ENCODE measurements at regions not wholly inside any gene's neighbourhood (a gene's known extent, or its start where the extent isn't known, plus 50 kb on each side); places are given as distances from the start of the nearest gene placed in this dataset.

- Histone ChIP-seq H3K9me2 (no peaks in the 10 kb centered on the region), H3F3A (replicated peaks; ENCODE audit: insufficient read depth) (no peaks in the 10 kb centered on the region), H4K20me1 (ENCODE audit: insufficient read depth) (no peaks in the 10 kb centered on the region), H3K27me3 (ENCODE audit: insufficient read depth) (no peaks in the 10 kb centered on the region), H3K79me2 (ENCODE audit: insufficient read depth) (no peaks in the 10 kb centered on the region), H3K9ac (no peak overlapping the region), H3K4me3 (ENCODE audit: low read depth in 2 of 2, low read length in 1 of 2) (no peak overlapping the region), H3K4me2 (no peak overlapping the region), H2AFZ (ENCODE audit: low read depth) (no peak overlapping the region), H3K36me3 (replicated peaks in 1 of 2; ENCODE audit: control insufficient read depth in 1 of 2, insufficient read depth in 2 of 2, low read length in 1 of 2) (no peaks in the 10 kb centered on the region), H3K27ac (ENCODE audit: low read depth in 2 of 2, low read length in 1 of 2) (no peak overlapping the region), H3K4me1 (ENCODE audit: control insufficient read depth in 1 of 2, insufficient read depth in 2 of 2, low read depth in 1 of 2, low read length in 1 of 2) (peaks cover 0 to 2% of the 10 kb centered on the region in 2 experiments; a peak in 1 of 4 replicates), H3K9me3 (no peaks in the 10 kb centered on the region)
- ChIA-PET CTCF (interaction anchor here (1.1 kb wide), 1 partner anchor 8 kb away, joined by 3 read pairs; no protein-coding TSS in a partner anchor), POLR2A (interaction anchor here (0.6 kb wide), 1 partner anchor 93 kb away, joined by 4 read pairs; no protein-coding TSS in a partner anchor)
- TF ChIP-seq, protein P1, sequence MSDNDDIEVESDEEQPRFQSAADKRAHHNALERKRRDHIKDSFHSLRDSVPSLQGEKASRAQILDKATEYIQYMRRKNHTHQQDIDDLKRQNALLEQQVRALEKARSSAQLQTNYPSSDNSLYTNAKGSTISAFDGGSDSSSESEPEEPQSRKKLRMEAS (IDR thresholded peaks at IDR 0.05; ENCODE audit: low read depth) = no peak
- TF ChIP-seq SMC3 (IDR thresholded peaks at IDR 0.05; ENCODE audit: low read depth, low read length) (no peak), REST (IDR thresholded peaks at IDR 0.05; ENCODE audit: low read depth, low read length) (no peak), FOXJ3 (CRISPR knock-in tag; IDR thresholded peaks at IDR 0.05) (no peak), GATA2 (CRISPR knock-in tag; IDR thresholded peaks at IDR 0.05) (no peak)
- 40% methylated on average over 5 of the region's 5 CpGs for WGBS (ENCODE audit: low lambda C conversion rate)
- no peak for DNase-seq
Measured at GRCh38 chr2:2797797-2798196, 466.7 kb upstream of the MYT1L start.

- POLR2A ChIA-PET = no interaction called here
- peaks cover 0 to 8% of the 10 kb centered on the region in 2 experiments; a peak in 1 of 4 replicates for H3K4me1 ChIP-seq (ENCODE audit: control insufficient read depth in 1 of 2, insufficient read depth in 2 of 2, low read depth in 1 of 2, low read length in 1 of 2)
- no peaks in the 10 kb centered on the region for H3K9me3 ChIP-seq
- H3K4me3 ChIP-seq (ENCODE audit: low read depth in 2 of 2, low read length in 1 of 2) = no peak overlapping the region
- no peak overlapping the region for H2AFZ ChIP-seq (ENCODE audit: low read depth)
- no peaks in the 10 kb centered on the region for H3K79me2 ChIP-seq (ENCODE audit: insufficient read depth)
- CTCF ChIA-PET = no interaction called here
- no peaks in the 10 kb centered on the region for H3F3A ChIP-seq (replicated peaks; ENCODE audit: insufficient read depth)
- H3K27me3 ChIP-seq (ENCODE audit: insufficient read depth) = no peaks in the 10 kb centered on the region
- H3K9me2 ChIP-seq = no peaks in the 10 kb centered on the region
- 57% methylated on average over 11 of the region's 14 CpGs for WGBS (ENCODE audit: low lambda C conversion rate)
- TF ChIP-seq, protein P2, sequence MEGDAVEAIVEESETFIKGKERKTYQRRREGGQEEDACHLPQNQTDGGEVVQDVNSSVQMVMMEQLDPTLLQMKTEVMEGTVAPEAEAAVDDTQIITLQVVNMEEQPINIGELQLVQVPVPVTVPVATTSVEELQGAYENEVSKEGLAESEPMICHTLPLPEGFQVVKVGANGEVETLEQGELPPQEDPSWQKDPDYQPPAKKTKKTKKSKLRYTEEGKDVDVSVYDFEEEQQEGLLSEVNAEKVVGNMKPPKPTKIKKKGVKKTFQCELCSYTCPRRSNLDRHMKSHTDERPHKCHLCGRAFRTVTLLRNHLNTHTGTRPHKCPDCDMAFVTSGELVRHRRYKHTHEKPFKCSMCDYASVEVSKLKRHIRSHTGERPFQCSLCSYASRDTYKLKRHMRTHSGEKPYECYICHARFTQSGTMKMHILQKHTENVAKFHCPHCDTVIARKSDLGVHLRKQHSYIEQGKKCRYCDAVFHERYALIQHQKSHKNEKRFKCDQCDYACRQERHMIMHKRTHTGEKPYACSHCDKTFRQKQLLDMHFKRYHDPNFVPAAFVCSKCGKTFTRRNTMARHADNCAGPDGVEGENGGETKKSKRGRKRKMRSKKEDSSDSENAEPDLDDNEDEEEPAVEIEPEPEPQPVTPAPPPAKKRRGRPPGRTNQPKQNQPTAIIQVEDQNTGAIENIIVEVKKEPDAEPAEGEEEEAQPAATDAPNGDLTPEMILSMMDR (IDR thresholded peaks at IDR 0.05) = no peak
- TF ChIP-seq RCOR1 (IDR thresholded peaks at IDR 0.05; ENCODE audit: low read length) (no peak), FOXJ3 (CRISPR knock-in tag; IDR thresholded peaks at IDR 0.05) (no peak), USF2 (IDR thresholded peaks at IDR 0.05; ENCODE audit: borderline replicate concordance, low read depth, low read length) (no peak), EZH2phosphoT487 (IDR thresholded peaks at IDR 0.05; ENCODE audit: borderline replicate concordance, low read depth) (no peak), FOSL2 (IDR thresholded peaks at IDR 0.05; ENCODE audit: borderline replicate concordance, low read depth) (no peak), NRF1 (IDR thresholded peaks at IDR 0.05; ENCODE audit: low read depth, low read length) (no peak), SMC3 (IDR thresholded peaks at IDR 0.05; ENCODE audit: low read depth, low read length) (no peak), RAD21 (IDR thresholded peaks at IDR 0.05; ENCODE audit: low read length) (no peak), RFX5 (IDR thresholded peaks at IDR 0.05; ENCODE audit: low read length) (no peak), SIN3A (IDR thresholded peaks at IDR 0.05; ENCODE audit: borderline replicate concordance, low read depth, low read length) (no peak), PBX3 (IDR thresholded peaks at IDR 0.05) (no peak), TEAD4 (IDR thresholded peaks at IDR 0.05; ENCODE audit: borderline replicate concordance, insufficient read depth) (no peak), USF1 (IDR thresholded peaks at IDR 0.05; ENCODE audit: borderline replicate concordance, low read depth) (no peak), TAF1 (IDR thresholded peaks at IDR 0.05; ENCODE audit: borderline replicate concordance, low read depth, low read length) (no peak), MXI1 (IDR thresholded peaks at IDR 0.05; ENCODE audit: low read depth, low read length) (no peak)
- no peaks in the 10 kb centered on the region for H3K36me3 ChIP-seq (replicated peaks in 1 of 2; ENCODE audit: control insufficient read depth in 1 of 2, insufficient read depth in 2 of 2, low read length in 1 of 2)
- H3K27ac ChIP-seq (ENCODE audit: low read depth in 2 of 2, low read length in 1 of 2) = no peak overlapping the region
- no peaks in the 10 kb centered on the region for H4K20me1 ChIP-seq (ENCODE audit: insufficient read depth)
- no peak for DNase-seq
- no peak overlapping the region for H3K4me2 ChIP-seq
- H3K9ac ChIP-seq = no peak overlapping the region
Measured at GRCh38 chr2:2796207-2796606, 465.1 kb upstream of the MYT1L start.
